Upper lobe of right lung (tissue), 1 donor: ENCODE measurements at regions not wholly inside any gene's neighbourhood (a gene's known extent, or its start where the extent isn't known, plus 50 kb on each side); places are given as distances from the start of the nearest gene placed in this dataset.

Source experiments
- ATAC-seq: fragments of 200-7000 bp; cut with Tn5 transposase; one replicate; pipeline ENCODE4 v1.9.1; 2020; ENCODE audit warnings: mild to moderate bottlenecking, moderate library complexity
- DNase-seq: peaks from one replicate; pipeline ENCODE4 v3.0.0-alpha.2; 2020
- H3K27ac ChIP-seq: fragments of 200-600 bp; one replicate; pipeline ENCODE4 v1.8.0; 2022
- H3K27me3 ChIP-seq: fragments of 200-600 bp; one replicate; pipeline ENCODE4 v1.8.0; 2022; ENCODE audit warnings: mild to moderate bottlenecking
- H3K36me3 ChIP-seq: fragments of 200-600 bp; one replicate; pipeline ENCODE4 v1.8.0; 2022
- H3K4me1 ChIP-seq: fragments of 200-600 bp; one replicate; pipeline ENCODE4 v1.8.0; 2022
- H3K4me3 ChIP-seq: fragments of 200-600 bp; one replicate; pipeline ENCODE4 v1.8.0; 2022; ENCODE audit warnings: mild to moderate bottlenecking
- H3K9me3 ChIP-seq: fragments of 200-600 bp; one replicate; pipeline ENCODE4 v1.8.0; 2022
- CTCF ChIP-seq: fragments of 200-600 bp; IDR thresholded peaks from one replicate; pipeline ENCODE4 v1.8.0; 2022; ENCODE audit warnings: antibody characterized with exemption
- intact Hi-C: fragments of 100-400 bp; cut with DNase I; formaldehyde crosslinking; loops from one replicate; pipeline ENCODE4 v1.11.0; 2022
- donor health status: DM: no; HTN: yes; CAD: no; lungs with severe emphysema.

GRCh38 chr6:156432543-156432942, 344.6 kb upstream of the ARID1B start:
- no peak overlapping the region for H3K4me3 ChIP-seq
- DNase-seq, result no peak
- no peaks in the 10 kb centered on the region for H3K36me3 ChIP-seq
- H3K4me1 ChIP-seq, result peaks cover 3% of the 10 kb centered on the region
- no peaks in the 10 kb centered on the region for H3K27me3 ChIP-seq
- ATAC-seq, result no peak
- no peak for TF ChIP-seq CTCF
- no peak overlapping the region for H3K27ac ChIP-seq
- intact Hi-C loops, result no loop called here
- H3K9me3 ChIP-seq, result no peaks in the 10 kb centered on the region

GRCh38 chr6:156430386-156430785, 346.8 kb upstream of the ARID1B start:
- Histone ChIP-seq H3K27ac (no peak overlapping the region), H3K9me3 (no peaks in the 10 kb centered on the region), H3K4me3 (no peak overlapping the region), H3K27me3 (no peaks in the 10 kb centered on the region), H3K36me3 (no peaks in the 10 kb centered on the region), H3K4me1 (no peaks in the 10 kb centered on the region)
- no peak for TF ChIP-seq CTCF
- intact Hi-C loops, result no loop called here
- DNase-seq (no peak), ATAC-seq (no peak)

- H3K9me3 ChIP-seq, result no peaks in the 10 kb centered on the region
- ATAC-seq, result peak; percentile 41
These were observed 349.8 kb upstream of the ARID1B start for GRCh38 chr6:156427345-156427744.

GRCh38 chr6:156425359-156426020, 351.7 kb upstream of the ARID1B start:
- Histone ChIP-seq H3K36me3 (no peaks in the 10 kb centered on the region), H3K4me1 (no peaks in the 10 kb centered on the region), H3K27ac (no peak overlapping the region), H3K9me3 (no peaks in the 10 kb centered on the region), H3K27me3 (no peaks in the 10 kb centered on the region), H3K4me3 (no peak overlapping the region)
- no peak for ATAC-seq
- DNase-seq, result no peak
- no peak for TF ChIP-seq CTCF
- intact Hi-C loops, result no loop called here

More at GRCh38 chr6:156427345-156427744, 349.8 kb upstream of the ARID1B start:
- H3K27ac ChIP-seq, result no peak overlapping the region
- TF ChIP-seq CTCF, result no peak
- DNase-seq, result no peak
- H3K4me1 ChIP-seq, result no peaks in the 10 kb centered on the region
- H3K4me3 ChIP-seq, result no peak overlapping the region
- no peaks in the 10 kb centered on the region for H3K27me3 ChIP-seq
- H3K36me3 ChIP-seq, result no peaks in the 10 kb centered on the region
- intact Hi-C loops, result no loop called here

GRCh38 chr6:156423829-156424228, 353.3 kb upstream of the ARID1B start:
- Histone ChIP-seq H3K36me3 (no peaks in the 10 kb centered on the region), H3K27ac (no peak overlapping the region), H3K4me3 (no peak overlapping the region), H3K27me3 (no peaks in the 10 kb centered on the region), H3K4me1 (no peaks in the 10 kb centered on the region), H3K9me3 (no peaks in the 10 kb centered on the region)
- intact Hi-C loops, result no loop called here
- no peak for ATAC-seq
- DNase-seq, result no peak
- no peak for TF ChIP-seq CTCF

GRCh38 chr6:156423075-156423474, 354.1 kb upstream of the ARID1B start:
- no peak overlapping the region for H3K27ac ChIP-seq
- H3K4me3 ChIP-seq, result no peak overlapping the region
- no peaks in the 10 kb centered on the region for H3K36me3 ChIP-seq
- no peak for TF ChIP-seq CTCF
- no peak for ATAC-seq
- H3K4me1 ChIP-seq, result no peaks in the 10 kb centered on the region
- no peaks in the 10 kb centered on the region for H3K27me3 ChIP-seq
- H3K9me3 ChIP-seq, result no peaks in the 10 kb centered on the region
- DNase-seq, result no peak
- intact Hi-C loops, result no loop called here
